Medulla oblongata (tissue), 1 donor: ENCODE measurements at regions not wholly inside any gene's neighbourhood (a gene's known extent, or its start where the extent isn't known, plus 50 kb on each side); places are given as distances from the start of the nearest gene placed in this dataset.

Source experiments
- DNase-seq: peaks from one replicate; pipeline ENCODE4 v3.0.0-alpha.2; 2015; ENCODE audit errors: extremely low spot score

DNA sequence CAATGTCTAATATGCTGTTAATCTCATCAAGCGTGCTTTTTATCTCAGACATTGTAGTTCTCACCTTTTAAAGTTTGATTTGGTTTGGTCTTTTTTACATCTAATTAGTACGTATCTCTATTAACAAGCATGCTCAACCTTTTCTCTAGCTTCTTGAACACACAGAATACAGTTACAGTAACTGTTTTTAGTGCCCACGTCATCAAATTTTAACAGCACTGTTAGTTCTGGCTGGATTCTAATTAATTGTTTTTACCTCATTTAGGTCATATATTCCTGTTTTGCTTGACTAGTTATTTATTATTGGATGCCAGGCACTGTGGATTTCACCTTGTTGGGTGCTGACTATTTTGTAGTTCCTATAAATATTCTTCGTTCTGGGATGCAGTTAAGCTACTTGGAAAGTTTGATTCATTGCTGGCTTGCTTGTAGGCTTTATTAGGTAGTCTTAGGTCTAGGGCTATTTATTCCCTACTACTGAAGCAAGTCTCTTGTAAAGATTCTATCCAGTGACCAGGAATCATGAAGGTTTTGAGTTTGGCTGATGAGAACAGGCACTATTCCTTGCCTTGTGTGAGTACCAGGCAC is 263.0 kb downstream of the ETAA1 start:
- no peak for DNase-seq

DNA sequence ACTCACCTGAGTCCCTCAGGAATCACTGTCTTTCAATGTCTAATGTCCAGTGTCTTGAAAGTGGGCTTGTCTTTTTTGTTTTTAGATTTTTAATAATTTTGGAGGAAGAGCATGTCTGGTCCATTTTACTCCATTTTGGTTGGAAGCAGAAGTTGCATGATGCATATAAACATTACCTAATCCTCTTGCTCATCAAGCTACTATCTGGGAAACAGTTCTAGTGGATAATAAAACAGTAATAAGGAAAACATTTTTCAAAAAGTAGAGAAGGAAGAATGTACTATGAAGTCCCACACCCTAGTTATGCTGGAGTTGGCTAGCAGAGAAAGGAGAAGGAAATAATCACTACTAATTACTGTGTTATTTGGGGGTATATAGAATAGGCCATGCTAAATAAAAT is 263.7 kb downstream of the ETAA1 start:
- no peak for DNase-seq

DNA sequence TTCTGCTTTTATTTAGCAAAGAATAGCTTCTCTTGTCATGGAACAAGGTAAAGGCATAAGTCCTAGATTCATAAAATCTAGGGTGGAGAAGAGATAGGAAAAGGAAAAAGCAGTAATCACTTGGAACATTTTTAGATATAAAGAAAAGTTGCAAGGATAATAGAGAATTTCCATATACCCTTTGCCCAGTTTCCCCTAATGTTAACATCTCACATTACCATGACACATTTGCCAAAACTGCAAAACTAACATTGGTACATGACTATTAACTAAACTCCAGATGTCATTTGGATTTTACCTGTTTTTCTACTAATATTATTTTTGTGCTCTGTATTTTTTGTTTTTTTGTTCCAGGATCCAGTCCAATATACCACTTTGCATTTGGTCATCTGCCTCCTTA is 265.1 kb downstream of the ETAA1 start:
- DNase-seq = no peak

DNA sequence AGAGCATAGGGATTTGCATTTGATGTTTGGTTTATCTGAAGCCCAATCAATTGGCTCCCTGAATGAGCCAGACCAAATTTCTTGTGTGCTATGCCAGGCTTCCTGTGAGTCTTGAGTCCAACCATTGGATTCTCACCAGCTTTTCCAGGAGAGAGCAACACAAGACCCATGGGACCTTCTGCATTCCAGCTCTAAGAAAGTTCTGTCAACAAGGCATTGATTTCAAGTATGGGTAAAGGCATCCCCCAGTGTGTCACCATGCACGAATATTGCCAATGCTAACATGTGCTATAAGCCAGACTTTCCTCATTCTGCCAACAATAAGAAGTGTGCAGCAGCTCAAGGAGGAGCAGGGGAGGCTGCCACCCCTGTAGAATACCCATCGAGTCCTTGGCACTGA is 266.6 kb downstream of the ETAA1 start:
- no peak for DNase-seq

DNA sequence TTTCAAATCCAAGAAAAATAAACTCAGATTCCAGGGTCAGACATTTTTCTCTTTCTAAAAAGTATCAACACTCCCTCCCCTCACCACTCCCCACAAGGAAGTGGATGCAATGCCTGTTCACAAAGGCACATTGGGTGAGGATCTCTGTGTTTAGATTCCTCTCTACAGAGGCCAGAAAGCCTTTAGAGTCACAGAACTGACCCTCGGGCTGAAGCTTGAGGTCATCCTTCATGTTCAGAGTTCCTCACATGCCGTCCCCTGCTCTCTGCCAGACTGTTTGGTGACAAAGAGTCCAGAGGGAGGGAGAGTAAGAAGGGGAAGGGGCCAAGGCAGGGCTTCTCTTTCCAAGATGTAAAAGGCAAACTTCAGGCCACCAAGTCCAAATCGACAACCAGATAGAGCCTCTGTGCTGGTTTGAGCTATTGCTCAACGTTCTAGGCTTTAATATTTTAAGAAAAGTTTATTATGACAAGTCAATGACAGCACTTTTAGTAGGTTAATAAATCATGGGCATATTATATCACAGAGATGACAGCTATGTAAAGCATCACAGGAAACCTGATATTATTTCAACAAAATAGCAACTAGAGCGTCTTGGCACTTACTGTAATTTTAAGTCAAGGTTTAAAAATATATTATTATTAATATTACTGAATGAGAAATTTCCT is 269.4 kb downstream of the ETAA1 start:
- no peak for DNase-seq

DNA sequence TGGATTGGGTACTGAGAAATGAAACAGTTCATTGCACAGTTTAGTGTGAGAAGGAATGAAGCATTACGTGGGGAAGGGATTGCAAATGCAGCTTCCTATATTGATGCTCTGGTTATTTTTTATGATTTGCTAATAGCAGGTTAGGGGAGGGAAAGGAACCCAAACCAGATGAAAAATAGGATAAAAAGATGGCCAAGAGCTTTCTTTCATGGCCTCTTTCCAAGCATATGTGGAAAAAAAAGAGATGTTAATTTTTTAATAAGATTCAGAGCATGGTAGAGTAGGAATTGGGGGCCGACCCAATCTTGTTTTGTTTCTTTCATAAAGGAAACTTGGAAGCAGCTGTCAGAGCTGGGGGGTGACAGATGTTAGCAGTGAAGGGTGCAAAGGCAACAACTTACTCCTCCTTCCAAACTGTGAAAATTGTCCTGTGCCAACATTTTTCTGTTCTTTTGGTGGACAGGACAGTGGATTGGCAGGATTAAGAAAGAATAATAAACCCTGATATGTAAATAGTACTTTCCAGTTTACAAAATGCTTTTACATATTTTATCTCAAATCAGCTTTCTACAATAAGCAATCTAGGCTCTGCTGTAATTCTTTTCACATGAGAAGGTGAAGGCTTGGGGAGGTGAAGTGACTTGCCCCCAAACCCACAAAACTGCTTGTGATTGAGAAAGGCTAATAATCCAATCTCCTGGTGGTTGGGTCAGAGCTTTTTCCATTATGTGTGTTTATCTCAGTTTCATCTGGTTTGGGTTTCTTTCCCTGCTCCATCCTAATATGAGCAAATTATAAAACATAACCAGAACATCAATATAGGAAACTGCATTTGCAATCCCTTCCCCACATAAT is 270.1 kb downstream of the ETAA1 start:
- DNase-seq = no peak

DNA sequence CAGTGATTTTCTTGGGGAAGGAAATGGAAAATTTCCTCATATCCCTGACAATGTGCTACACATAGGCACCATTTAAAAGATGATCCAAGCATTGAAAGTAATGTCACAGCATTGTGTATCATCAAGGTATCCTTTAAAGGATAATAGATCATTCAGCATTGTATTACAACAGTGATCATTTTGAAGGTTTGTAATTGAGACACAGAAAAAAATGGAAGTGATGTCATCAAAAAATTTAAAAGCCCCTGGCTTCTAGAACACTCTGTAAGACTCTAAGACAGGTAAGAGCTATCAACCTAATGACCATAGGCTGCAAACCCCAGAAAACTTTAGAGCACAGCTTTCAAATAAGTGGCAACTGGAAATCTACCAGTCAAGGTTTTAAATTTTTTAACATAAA is 271.4 kb downstream of the ETAA1 start:
- no peak for DNase-seq

DNA sequence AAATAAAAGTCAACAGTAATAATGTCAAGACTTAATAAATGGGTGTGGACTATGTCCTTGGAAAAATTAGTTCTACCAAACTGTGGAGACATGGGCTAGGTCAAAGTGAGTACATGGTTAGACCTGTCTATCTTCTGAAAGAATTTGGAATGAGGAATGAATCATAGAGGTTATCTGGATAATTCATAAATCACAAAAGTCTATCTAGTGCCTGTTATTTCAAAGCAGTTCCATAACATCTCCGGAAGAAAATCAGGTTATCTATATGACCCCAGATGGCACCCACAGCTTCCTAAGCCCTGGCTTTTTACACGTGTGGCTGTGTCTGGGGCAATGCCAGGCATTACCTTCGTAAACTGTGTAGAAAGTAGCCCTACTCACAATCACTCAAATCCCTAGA is 272.0 kb downstream of the ETAA1 start:
- no peak for DNase-seq

DNA sequence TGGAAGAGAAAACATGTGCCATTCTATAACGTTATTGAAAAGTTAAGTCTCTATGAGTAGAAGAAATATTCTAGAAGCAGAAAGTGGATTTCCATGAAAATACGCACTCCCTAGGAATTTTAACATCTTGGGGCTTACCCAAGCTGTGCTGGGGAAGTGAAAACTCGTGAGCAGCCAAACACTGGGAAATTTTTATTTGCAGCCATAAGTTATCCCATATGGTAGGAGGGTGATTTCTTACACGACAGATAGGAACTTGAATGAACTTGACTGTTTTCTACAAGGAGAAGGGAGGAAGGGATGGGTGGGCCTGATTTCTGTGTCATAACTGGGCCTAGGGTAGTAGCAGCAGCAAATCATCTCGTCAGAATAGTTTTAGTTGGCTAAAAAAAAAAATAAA is 272.6 kb downstream of the ETAA1 start:
- no peak for DNase-seq

DNA sequence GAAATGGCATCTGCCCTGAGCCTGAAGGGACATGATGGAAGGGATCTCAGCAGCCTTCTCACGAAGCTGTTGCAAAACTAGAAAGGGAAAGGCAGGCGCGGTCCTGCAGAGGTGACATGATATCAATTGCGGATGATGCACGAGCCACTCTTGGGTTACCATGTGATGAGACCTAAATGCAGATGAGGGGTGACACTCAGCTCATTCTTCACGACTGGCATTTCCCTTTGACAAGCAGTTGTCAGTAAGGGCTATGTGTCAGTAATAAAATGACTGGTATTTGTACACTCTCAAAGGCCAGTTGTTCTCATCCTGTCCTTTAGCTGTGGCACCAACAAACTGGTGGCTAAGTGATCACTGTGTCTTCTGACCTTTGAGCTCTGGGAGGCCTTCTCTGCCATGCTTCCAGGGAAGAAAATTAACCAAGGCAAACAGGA is 273.6 kb downstream of the ETAA1 start:
- no peak for DNase-seq

DNA sequence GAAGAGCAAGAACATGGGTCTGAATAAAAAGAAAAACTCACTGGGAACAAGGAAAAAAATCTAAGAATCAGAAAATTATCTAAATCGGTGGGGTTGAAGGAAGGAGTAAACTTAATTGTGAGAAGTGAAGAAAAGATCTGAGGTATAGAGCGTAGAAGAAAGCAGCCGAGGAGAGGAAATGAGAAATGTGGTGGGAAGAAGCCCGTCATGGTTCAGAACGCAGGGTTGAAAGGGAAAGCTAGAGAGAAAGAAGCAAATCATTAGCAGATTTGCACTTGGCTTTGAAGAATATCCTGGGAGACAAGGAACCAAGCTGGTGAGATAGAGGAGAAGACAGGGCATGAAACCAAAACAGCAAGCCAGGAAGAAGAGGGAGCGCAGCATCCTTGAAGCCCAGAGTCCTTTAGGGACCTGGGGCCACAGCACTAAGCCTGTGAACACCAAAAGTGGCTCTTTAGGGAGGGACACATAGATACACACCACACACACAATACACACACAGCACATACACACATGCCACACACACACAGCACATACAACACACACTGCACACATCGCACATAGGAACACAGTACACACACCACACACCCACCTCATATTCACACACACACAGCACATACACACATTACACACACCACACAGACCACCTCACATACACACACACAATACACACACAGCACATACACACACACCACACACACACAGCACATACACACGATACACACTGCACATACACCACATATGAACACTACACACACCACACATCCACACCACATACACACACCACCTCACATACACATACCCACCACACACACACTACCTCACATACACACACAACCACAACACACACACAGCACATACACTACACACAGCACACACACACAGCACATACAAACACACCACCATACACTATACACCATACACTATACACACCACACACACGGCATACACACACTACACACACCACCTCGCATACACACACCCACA is 274.6 kb downstream of the ETAA1 start:
- no peak for DNase-seq

DNA sequence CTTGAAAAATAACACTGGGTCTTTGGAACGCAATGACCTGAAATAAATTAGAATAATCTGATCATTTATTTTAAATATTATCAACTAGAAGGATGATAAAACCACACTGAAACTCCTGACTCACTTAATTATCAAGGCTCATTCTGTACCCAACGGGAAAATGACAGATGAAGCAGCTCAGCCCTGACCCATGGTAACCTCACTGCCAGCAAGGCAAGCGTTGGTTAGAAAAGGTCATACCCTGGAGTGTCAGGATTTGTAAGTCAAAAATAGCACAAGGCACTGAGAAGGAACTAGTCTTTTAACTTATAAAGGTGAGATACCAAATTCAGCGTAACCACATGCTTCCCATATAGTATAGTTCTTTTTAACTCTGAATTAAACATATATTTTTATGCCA is 277.5 kb downstream of the ETAA1 start:
- no peak for DNase-seq

DNA sequence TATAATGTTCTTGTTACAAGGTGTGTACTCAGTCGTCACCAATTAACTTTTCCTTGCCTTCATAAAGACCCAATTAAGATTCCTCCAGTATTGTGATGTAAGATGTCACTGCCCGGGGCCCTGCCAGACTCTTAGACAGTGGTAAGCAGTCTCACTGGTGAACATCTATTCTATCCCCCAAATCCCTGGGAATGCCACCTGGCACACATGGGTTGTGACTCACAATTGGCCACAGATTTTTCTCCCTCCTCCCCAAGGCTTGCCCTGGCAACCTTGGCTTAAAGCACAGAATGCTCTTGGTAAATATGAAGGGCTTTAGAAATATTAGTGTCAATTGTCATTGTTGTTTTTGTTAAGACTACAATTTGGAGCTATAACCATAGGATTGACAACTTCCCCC is 287.9 kb downstream of the ETAA1 start:
- no peak for DNase-seq

DNA sequence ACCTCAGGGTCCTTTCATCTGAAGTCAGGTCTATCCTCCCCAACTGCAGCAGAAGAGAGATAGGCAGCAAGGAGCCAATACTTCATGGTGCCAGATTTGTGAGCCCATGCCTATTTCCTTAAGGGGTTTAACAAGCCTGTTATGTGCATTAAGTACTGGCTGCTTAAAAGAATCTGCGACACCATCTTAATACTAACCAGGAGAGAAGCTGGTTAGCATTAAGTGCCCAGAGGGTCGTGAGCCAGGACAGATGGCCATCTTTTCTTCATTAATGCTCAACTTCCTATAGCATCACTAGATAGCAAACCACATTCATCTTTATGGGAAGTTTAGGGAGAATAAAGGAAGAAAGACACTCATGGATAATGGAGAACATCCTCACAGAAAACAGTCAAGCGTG is 289.1 kb downstream of the ETAA1 start:
- DNase-seq = no peak

DNA sequence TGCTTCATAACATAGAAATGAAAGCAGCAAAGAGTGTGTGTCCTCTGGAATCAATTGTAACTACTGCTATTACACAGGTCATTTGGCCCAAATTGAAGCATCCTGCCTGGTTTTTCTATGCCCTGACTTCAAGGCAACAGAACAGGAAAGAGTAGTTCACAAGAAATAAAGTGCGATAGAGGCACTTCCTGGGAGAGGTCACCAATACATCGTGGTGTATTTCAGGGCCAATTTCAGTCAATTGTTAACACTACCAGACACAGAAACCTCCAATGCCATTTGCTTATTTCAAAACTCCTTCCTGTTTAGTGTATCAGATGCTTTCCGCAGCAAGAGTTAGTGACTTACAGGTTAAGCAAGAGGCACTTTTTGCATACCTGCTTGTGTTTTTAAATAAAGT is 292.1 kb downstream of the ETAA1 start:
- DNase-seq = no peak

DNA sequence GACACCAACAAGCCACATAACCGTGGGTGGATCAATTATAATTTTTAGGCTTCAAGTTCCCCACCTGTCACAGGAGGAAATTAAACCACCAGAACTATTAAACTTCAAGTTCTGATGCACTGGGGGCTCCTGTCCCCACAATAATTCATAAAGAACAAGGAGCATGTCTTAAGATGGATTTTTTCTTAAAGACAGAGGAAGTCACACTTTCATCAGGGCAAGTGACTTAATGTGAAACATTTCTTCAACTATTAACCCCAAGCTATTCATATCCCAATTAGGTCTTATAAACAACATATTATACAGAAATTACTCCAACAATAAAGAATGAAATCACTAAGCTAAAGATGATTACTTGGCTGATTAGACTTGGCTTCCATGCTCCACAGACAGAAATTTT is 292.5 kb downstream of the ETAA1 start:
- DNase-seq = no peak

DNA sequence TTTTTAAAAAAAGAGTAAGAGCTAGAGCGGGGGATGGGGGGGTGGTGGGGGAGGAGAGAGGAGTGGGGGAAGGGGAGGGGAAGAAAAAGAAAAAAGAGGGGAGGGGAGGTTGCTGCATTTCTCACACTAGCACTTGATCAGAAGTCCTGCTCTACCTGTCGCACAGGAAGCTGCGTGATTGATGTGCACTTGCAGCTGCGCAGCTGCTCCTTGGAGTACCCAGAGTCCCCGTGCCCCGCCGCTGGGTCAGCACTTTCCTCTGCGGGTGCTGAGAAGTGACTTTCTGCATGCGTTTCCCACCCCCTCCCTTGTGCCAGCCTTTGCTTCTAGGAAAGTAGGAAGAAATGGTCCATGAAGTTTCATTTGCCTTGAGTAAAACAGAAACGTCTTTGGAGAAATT is 297.3 kb downstream of the ETAA1 start:
- peak; percentile 13 for DNase-seq

DNA sequence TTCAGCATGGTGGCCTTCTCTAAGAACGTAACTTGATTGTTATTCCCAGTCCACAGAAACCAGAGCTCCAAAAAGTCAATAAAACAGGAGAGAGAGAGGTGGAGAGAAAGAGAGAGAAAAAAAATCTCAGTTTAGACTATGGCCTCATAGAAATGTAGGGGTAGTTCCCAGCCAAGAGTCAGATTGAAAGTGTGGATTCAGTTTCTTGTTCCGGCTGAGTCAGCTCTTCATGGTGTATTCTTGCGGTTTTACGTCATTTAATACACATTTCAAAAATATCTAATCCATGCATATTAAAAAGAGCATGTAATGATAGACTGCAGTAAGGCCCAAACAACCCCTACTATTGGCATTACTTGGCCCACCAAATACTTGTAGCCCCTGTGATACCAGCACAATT is 303.9 kb downstream of the ETAA1 start:
- DNase-seq = no peak

DNA sequence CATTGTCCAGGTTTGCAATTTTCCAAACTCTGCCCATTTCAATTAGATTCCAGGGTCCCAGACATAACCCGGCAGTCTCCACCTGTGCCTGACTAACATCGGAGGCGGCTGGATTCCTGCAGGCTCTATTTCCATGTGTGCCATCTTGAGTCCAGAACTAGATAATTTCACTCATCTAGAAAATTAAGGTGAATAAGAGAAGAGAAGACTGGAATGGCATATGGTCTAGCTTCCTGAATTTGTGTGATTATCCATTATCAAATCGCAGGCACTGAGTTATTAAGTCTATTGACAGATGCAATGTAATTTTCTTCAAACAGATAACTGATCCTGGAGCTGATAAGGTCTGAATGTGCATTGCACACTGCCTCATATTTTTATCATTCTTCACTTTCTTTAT is 305.2 kb downstream of the ETAA1 start:
- DNase-seq = no peak

DNA sequence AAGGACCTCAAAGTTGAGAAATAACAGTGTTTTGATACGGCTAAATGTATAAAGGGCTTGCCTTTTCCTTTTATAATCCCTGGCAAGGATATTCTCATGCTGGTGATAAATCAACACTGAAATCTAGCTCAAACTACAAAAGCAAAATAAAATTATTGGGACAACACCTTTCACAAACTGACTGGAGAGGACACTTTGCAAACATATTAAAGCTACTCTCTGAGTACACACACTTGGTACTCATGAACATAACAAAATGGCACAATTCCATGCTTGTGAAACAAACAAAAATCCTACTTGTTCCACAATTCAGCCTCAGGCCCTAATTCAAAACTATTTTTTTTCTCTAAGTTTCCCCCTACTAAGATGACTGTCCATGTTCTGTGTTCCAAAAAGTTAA is 305.8 kb downstream of the ETAA1 start:
- no peak for DNase-seq

DNA sequence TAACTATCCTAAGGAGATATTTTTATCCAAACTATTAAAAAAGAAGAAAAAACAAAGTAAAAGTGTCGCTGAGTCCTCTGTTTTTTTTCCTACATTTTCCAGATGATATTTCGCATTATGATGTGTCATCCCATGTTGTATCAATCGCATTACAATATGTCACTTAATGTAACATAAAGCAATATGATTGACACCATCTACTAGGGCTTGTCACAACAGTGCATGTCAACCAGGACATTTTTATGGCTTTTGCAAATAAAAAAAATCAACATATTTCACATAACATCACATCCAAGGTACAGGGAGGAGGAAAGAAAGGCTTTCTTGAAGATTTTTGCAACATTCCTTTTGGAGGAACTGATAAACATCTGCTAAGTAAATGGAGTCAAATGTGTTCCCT is 308.9 kb downstream of the ETAA1 start:
- DNase-seq = no peak

DNA sequence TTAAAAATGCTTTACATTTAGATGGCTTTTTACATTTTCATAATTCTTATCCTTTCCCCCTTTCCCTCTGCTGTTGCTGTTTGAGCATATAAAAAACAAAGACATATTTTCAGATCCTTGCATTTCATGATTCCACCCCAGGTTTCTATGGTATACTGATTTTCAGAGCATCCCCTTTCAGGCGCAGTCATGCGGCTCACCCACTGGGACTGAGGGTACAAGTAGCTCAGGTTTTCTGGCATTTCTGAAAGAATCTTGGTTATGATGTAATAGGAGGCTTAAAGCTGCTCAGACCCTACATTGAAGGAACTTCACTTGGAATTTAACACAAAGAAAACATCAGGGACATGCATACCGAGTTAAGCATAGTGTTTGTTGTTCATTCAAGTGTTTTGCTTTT is 310.8 kb downstream of the ETAA1 start:
- DNase-seq = no peak
